C4-2B (cell line): ENCODE measurements at regions not wholly inside any gene's neighbourhood (a gene's known extent, or its start where the extent isn't known, plus 50 kb on each side); places are given as distances from the start of the nearest gene placed in this dataset.

Experiments
- ZFX ChIP-seq: fragments of 450-650 bp; IDR thresholded peaks from 2 replicates; pipeline ENCODE4 v1.6.1; 2017
- TF ChIP-seq, protein P1 (sequence below): fragments of 450-650 bp; conservative IDR thresholded peaks from 2 replicates; pipeline ENCODE4 v1.5.1; 2017; ENCODE audit warnings: mild to moderate bottlenecking

DNA sequence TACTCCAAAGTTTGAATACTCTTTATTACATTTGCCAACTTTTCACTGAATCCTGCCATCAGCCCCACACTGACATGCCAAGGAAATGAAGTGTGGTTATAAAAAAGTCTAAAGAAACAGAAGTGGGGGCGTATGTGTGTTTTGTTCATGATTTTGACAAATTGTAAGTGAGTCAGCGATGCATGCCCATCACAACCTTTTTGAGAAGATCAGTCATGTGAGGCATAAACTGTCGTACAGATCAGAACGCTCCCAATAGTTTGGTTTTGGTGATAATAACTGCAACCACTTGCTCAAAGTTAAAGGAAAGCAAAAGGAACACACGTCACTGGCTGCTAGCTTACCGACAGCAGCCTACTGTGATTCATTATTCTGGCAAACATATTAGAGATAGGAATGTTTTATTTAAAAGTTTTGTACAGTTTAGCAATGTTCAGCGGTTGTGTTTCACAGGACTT lies 95.6 kb downstream of the RGS2 start:
- TF ChIP-seq, protein P1, sequence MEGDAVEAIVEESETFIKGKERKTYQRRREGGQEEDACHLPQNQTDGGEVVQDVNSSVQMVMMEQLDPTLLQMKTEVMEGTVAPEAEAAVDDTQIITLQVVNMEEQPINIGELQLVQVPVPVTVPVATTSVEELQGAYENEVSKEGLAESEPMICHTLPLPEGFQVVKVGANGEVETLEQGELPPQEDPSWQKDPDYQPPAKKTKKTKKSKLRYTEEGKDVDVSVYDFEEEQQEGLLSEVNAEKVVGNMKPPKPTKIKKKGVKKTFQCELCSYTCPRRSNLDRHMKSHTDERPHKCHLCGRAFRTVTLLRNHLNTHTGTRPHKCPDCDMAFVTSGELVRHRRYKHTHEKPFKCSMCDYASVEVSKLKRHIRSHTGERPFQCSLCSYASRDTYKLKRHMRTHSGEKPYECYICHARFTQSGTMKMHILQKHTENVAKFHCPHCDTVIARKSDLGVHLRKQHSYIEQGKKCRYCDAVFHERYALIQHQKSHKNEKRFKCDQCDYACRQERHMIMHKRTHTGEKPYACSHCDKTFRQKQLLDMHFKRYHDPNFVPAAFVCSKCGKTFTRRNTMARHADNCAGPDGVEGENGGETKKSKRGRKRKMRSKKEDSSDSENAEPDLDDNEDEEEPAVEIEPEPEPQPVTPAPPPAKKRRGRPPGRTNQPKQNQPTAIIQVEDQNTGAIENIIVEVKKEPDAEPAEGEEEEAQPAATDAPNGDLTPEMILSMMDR = no peak
- no peak for TF ChIP-seq ZFX
